ENCODE measurements at regions not wholly inside any gene's neighbourhood (a gene's known extent, or its start where the extent isn't known, plus 50 kb on each side); places are given as distances from the start of the nearest gene placed in this dataset.

- Histone ChIP-seq H3K36me3 (ENCODE audit: control insufficient read depth, insufficient read depth, low read length) (no peaks in the 10 kb centered on the region), H4K20me1 (ENCODE audit: control insufficient read depth, extremely low read depth, insufficient read depth, low read length) (no peaks in the 10 kb centered on the region), H3K9me3 (ENCODE audit: control insufficient read depth, insufficient read depth, low read depth, low read length) (no peaks in the 10 kb centered on the region), H3K9ac (ENCODE audit: insufficient read depth, low read length) (no peak overlapping the region), H2AFZ (ENCODE audit: low read length) (no peak overlapping the region), H3K27ac (ENCODE audit: insufficient read depth, low read length) (no peak overlapping the region), H3K4me2 (ENCODE audit: extremely low read depth, insufficient read depth, low read length) (no peak overlapping the region), H3K27me3 (ENCODE audit: control insufficient read depth, insufficient read depth, low read length) (no peaks in the 10 kb centered on the region), H3K4me3 (replicated peaks in 1 of 4; ENCODE audit: control extremely low read depth in 1 of 4, insufficient read depth in 1 of 4, low read depth in 3 of 4, low read length in 4 of 4) (no peak overlapping the region), H3K79me2 (ENCODE audit: control insufficient read depth, insufficient read depth, low read length) (no peaks in the 10 kb centered on the region), H3K4me1 (ENCODE audit: control insufficient read depth, extremely low read depth, insufficient read depth, low read length) (no peaks in the 10 kb centered on the region)
- TF ChIP-seq EZH2 (IDR thresholded peaks at IDR 0.05; ENCODE audit: low read length, missing control alignments), result no peak
- TF ChIP-seq, protein P1, sequence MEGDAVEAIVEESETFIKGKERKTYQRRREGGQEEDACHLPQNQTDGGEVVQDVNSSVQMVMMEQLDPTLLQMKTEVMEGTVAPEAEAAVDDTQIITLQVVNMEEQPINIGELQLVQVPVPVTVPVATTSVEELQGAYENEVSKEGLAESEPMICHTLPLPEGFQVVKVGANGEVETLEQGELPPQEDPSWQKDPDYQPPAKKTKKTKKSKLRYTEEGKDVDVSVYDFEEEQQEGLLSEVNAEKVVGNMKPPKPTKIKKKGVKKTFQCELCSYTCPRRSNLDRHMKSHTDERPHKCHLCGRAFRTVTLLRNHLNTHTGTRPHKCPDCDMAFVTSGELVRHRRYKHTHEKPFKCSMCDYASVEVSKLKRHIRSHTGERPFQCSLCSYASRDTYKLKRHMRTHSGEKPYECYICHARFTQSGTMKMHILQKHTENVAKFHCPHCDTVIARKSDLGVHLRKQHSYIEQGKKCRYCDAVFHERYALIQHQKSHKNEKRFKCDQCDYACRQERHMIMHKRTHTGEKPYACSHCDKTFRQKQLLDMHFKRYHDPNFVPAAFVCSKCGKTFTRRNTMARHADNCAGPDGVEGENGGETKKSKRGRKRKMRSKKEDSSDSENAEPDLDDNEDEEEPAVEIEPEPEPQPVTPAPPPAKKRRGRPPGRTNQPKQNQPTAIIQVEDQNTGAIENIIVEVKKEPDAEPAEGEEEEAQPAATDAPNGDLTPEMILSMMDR (conservative IDR thresholded peaks at IDR 0.05 in 1 of 2, IDR thresholded peaks at IDR 0.05 in 1 of 2; ENCODE audit: low read depth in 1 of 2, low read length in 2 of 2), result no peak
- no peak for DNase-seq (ENCODE audit: low read depth in 2 of 2)
Observed at GRCh38 chr5:25066239-25066638, 421.5 kb upstream of the CDH10 start.

DNA sequence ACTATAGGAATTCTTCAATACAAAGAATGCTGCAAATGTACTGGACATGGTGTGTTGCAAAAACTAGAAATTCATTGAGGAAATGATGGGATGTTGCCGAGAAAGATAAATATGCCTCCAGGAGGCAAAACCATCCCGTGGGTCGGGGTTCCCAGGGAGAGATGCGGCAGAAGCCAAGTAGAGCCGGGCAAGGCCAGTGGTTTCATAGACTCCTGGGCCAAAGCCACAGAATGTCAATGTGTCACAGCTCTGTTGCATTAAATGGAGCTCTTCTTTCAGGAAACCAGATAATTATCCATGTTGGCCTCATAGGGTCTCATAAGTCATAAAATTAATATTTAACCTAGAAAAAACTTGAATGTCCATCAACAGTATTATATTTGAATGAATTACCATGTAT, 419.5 kb upstream of the CDH10 start:
- Histone ChIP-seq H3K9ac (ENCODE audit: insufficient read depth, low read length) (no peak overlapping the region), H4K20me1 (ENCODE audit: control insufficient read depth, extremely low read depth, insufficient read depth, low read length) (no peaks in the 10 kb centered on the region)
- no peak for TF ChIP-seq EZH2 (IDR thresholded peaks at IDR 0.05; ENCODE audit: low read length, missing control alignments)
- TF ChIP-seq, protein P1 (conservative IDR thresholded peaks at IDR 0.05 in 1 of 2, IDR thresholded peaks at IDR 0.05 in 1 of 2; ENCODE audit: low read depth in 1 of 2, low read length in 2 of 2), result no peak

GRCh38 chr5:25060575-25060974, 415.8 kb upstream of the CDH10 start:
- H3K4me3 ChIP-seq (replicated peaks in 1 of 4; ENCODE audit: control extremely low read depth in 1 of 4, insufficient read depth in 1 of 4, low read depth in 3 of 4, low read length in 4 of 4), result no peak overlapping the region
- H3K27me3 ChIP-seq (ENCODE audit: control insufficient read depth, insufficient read depth, low read length), result no peaks in the 10 kb centered on the region
- no peaks in the 10 kb centered on the region for H3K36me3 ChIP-seq (ENCODE audit: control insufficient read depth, insufficient read depth, low read length)
- H3K4me1 ChIP-seq (ENCODE audit: control insufficient read depth, extremely low read depth, insufficient read depth, low read length), result no peaks in the 10 kb centered on the region
- no peak overlapping the region for H3K9ac ChIP-seq (ENCODE audit: insufficient read depth, low read length)
- no peak overlapping the region for H3K27ac ChIP-seq (ENCODE audit: insufficient read depth, low read length)
- no peak for DNase-seq (ENCODE audit: low read depth in 2 of 2)
- H4K20me1 ChIP-seq (ENCODE audit: control insufficient read depth, extremely low read depth, insufficient read depth, low read length), result no peaks in the 10 kb centered on the region
- no peak overlapping the region for H2AFZ ChIP-seq (ENCODE audit: low read length)
- TF ChIP-seq, protein P1 (conservative IDR thresholded peaks at IDR 0.05 in 1 of 2, IDR thresholded peaks at IDR 0.05 in 1 of 2; ENCODE audit: low read depth in 1 of 2, low read length in 2 of 2), result no peak
- TF ChIP-seq EZH2 (IDR thresholded peaks at IDR 0.05; ENCODE audit: low read length, missing control alignments), result no peak
- no peaks in the 10 kb centered on the region for H3K9me3 ChIP-seq (ENCODE audit: control insufficient read depth, insufficient read depth, low read depth, low read length)
- no peak overlapping the region for H3K4me2 ChIP-seq (ENCODE audit: extremely low read depth, insufficient read depth, low read length)
- H3K79me2 ChIP-seq (ENCODE audit: control insufficient read depth, insufficient read depth, low read length), result no peaks in the 10 kb centered on the region

More for the DNA sequence above, 419.5 kb upstream of the CDH10 start:
- no peak overlapping the region for H3K4me3 ChIP-seq (replicated peaks in 1 of 4; ENCODE audit: control extremely low read depth in 1 of 4, insufficient read depth in 1 of 4, low read depth in 3 of 4, low read length in 4 of 4)
- H3K36me3 ChIP-seq (ENCODE audit: control insufficient read depth, insufficient read depth, low read length), result no peaks in the 10 kb centered on the region
- no peak overlapping the region for H3K27ac ChIP-seq (ENCODE audit: insufficient read depth, low read length)
- H2AFZ ChIP-seq (ENCODE audit: low read length), result no peak overlapping the region
- H3K4me1 ChIP-seq (ENCODE audit: control insufficient read depth, extremely low read depth, insufficient read depth, low read length), result no peaks in the 10 kb centered on the region
- H3K9me3 ChIP-seq (ENCODE audit: control insufficient read depth, insufficient read depth, low read depth, low read length), result no peaks in the 10 kb centered on the region
- H3K79me2 ChIP-seq (ENCODE audit: control insufficient read depth, insufficient read depth, low read length), result no peaks in the 10 kb centered on the region
- no peak overlapping the region for H3K4me2 ChIP-seq (ENCODE audit: extremely low read depth, insufficient read depth, low read length)
- no peaks in the 10 kb centered on the region for H3K27me3 ChIP-seq (ENCODE audit: control insufficient read depth, insufficient read depth, low read length)
- no peak for DNase-seq (ENCODE audit: low read depth in 2 of 2)

Measured in fibroblast of lung (primary cell).